Heart right ventricle (tissue), 16 donors: ENCODE measurements at regions not wholly inside any gene's neighbourhood (a gene's known extent, or its start where the extent isn't known, plus 50 kb on each side); places are given as distances from the start of the nearest gene placed in this dataset.

Experiments used
- ATAC-seq, 8 donors: fragments of 200-7000 bp; cut with Tn5 transposase; one replicate each; pipeline ENCODE4 v1.9.1; 2020; ENCODE audit warnings: mild to moderate bottlenecking in 8 of 8, moderate library complexity in 8 of 8, moderate number of reproducible peaks in 1 of 8
- DNase-seq, 2 donors: peaks; one replicate each; pipeline ENCODE4 v3.0.0-alpha.2; 2020
- H3K27ac ChIP-seq, 10 donors: fragments of 200-600 bp; sonication (generic) in 2 of 10; one replicate each; pipeline versions ENCODE4 v1.5.0 to v1.8.0; 2020 to 2022; ENCODE audit warnings: mild to moderate bottlenecking in 3 of 10
- H3K27me3 ChIP-seq, 7 donors: fragments of 200-600 bp; one replicate each; pipeline ENCODE4 v1.8.0; 2021 to 2022; ENCODE audit warnings: mild to moderate bottlenecking in 2 of 7
- H3K36me3 ChIP-seq, 9 donors: fragments of 200-600 bp; sonication (generic) in 1 of 9; one replicate each; pipeline versions ENCODE4 v1.5.0 to v1.8.0; 2020 to 2022; ENCODE audit warnings: mild to moderate bottlenecking in 2 of 9
- H3K4me1 ChIP-seq, 9 donors: fragments of 200-600 bp; sonication (generic) in 1 of 9; one replicate each; pipeline versions ENCODE4 v1.5.0 to v1.8.0; 2020 to 2022; ENCODE audit warnings: mild to moderate bottlenecking in 4 of 9
- H3K4me3 ChIP-seq, 10 donors: fragments of 200-600 bp; sonication (generic) in 2 of 10; one replicate each; pipeline versions ENCODE4 v1.5.0 to v1.8.0; 2020 to 2022; ENCODE audit warnings: mild to moderate bottlenecking in 7 of 10, moderate library complexity in 2 of 10
- H3K9me3 ChIP-seq, 11 donors: fragments of 200-600 bp in 10 of 11; sonication (generic) in 2 of 11; one replicate each; pipeline versions ENCODE4 v1.5.0 to v1.8.0; 2013 to 2022; ENCODE audit warnings: mild to moderate bottlenecking in 2 of 11, control low read depth in 1 of 11, moderate library complexity in 1 of 11
- CTCF ChIP-seq, 9 donors: fragments of 200-600 bp; sonication (generic) in 2 of 9; IDR thresholded peaks; one replicate each; pipeline versions ENCODE4 v1.5.0 to v1.8.0; 2021 to 2022; ENCODE audit warnings: antibody characterized with exemption in 9 of 9, mild to moderate bottlenecking in 5 of 9, moderate library complexity in 1 of 9
- WGBS, 2 donors: extraction: QIAGEN DNeasy Blood & Tissue Kit; methylation state at CpG; one replicate each; pipeline ENCODE4 v1.1.7; 2013; ENCODE audit warnings: inconsistent platforms in 1 of 2; 5-methylcytosine and 5-hydroxymethylcytosine counted together
- intact Hi-C, 10 donors: fragments of 100-400 bp; cut with DNase I; formaldehyde crosslinking; loops; one replicate each; pipeline versions ENCODE4 v1.11.1 to v1.14.2; 2022
- donor health status: Arrhythmogenic right ventricular cardiomyopathy.
- donor health status: ischemic (EF 13 %, LVEDD 7.1; RV severe dilation, severe dysfunction).
- donor health status: healthy with polysubstance abuse.
- donor health status: DM: no; HTN: yes; CAD: no.
- donor health status: DM: no; HTN: no; CAD: no.
- donor health status: ischemic (EF 25% LVEDD 6.9; RV normal size, moderate dysfunction).
- donor health status: ischemic (EF 25% LVEDD 5.7; RV mildly dilated, moderate dysfunction).
- donor health status: healthy.
- donor health status: DM: yes; HTN: yes; CAD: no.
- donor health status: Ischemic cardiomyopathy.
- donor health status: ischemic (EF 35%, LVEDD 5.7; RV mildly dilated, moderate dysfunction).
- donor health status: nonischemic (EF 11% LVEDD 7.7; RV severe dilation, severe dysfunction).
- donor health status: DM: yes; HTN: yes; CAD: no.
- donor health status: PGD.
- donor health status: ischemic (EF 29% LVEDD 5.4; RV normal size, mild dysfunction).
- donor health status: nonischemic (EF 23%, LVEDD 6.1; RV moderate dilation, normal function).

DNA sequence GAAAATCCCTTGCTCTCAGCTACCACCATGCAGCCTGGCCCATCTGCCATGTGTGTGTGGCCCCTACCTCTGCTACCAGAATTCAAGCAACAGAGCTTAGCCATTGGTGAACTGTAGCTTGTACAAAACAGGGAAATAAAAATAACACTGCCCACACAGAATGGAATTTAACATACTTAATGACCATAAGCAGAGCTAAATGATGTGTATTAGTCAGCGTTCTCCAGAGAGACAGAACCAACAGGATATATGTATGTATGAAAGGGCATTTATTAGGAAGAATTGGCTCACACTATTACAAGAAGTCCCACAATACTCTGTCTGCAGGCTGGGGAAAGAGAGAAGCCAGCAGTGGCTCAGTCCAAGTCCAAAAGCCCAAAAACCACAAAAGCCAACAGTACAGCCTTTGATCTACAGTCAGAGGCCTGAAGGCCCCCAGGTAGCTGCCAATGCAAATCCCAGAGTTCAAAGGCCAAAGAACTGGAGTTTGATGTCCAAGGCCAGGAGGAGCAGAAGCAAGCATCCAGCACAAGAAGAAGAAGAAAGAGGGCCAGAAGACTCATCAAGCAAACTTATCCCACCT, 318.8 kb downstream of the DNAH5 start:
- H3K4me1 ChIP-seq, result no peaks in the 10 kb centered on the region
- peaks cover 0 to 3% (median 0%) of the 10 kb centered on the region in 7 donors for H3K27me3 ChIP-seq
- intact Hi-C loops, result no loop called here
- H3K36me3 ChIP-seq, result no peaks in the 10 kb centered on the region
- no peak overlapping the region for H3K27ac ChIP-seq
- TF ChIP-seq CTCF (IDR thresholded peaks at IDR 0.05), result no peak
- peaks cover 0 to 5% (median 0%) of the 10 kb centered on the region in 11 donors for H3K9me3 ChIP-seq
- H3K4me3 ChIP-seq, result no peak overlapping the region
- DNase-seq, result no peak
- WGBS, 2 donors, result 88 to 89% methylated on average over 1 of the region's 1 CpG
- no peak for ATAC-seq

DNA sequence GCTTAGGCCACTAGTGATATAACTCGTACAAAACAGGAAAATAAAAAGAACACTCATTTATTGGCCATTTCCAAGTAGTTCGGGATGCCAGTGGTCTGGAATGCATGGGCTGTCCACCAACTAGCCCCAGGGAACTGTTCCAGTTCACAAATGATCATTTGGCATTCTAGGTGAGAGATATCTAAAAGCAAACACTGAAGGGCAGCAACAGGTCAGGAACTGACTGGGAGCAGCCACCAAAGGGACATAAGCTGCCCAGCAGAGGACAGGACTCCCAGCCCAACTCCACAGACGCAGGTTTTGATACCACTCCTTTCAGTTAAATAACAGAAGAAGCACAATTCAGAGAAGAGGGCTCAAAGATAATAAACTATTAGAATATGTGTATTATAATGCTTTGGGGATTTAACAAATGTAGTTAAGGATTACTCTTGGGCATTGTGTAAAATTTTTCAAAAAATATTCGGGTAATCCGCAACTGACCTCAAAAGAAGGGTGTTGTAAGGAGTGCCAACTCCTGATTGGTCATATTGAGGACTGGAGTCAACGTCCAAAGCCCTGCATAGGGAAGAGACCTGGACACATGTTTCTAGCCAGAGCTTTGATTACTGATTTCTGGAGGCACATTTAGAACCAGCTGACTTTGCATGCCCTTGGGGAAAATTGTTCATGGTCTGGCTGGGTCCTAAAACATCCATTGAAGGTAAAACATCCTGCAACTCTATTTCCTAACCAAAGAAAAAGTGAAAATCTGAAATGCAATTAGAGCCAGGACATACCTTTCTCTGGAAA, 320.0 kb downstream of the DNAH5 start:
- Histone ChIP-seq H3K27ac (no peak overlapping the region), H3K4me1 (no peaks in the 10 kb centered on the region), H3K36me3 (no peaks in the 10 kb centered on the region), H3K9me3 (peaks cover 0 to 5% (median 0%) of the 10 kb centered on the region in 11 donors), H3K27me3 (peaks cover 0 to 3% (median 0%) of the 10 kb centered on the region in 7 donors), H3K4me3 (no peak overlapping the region)
- TF ChIP-seq CTCF (IDR thresholded peaks at IDR 0.05), result no peak
- DNase-seq (no peak), ATAC-seq (no peak)
- WGBS, 2 donors, result 57% methylated on average over 6 of the region's 6 CpGs
- intact Hi-C loops, result no loop called here

DNA sequence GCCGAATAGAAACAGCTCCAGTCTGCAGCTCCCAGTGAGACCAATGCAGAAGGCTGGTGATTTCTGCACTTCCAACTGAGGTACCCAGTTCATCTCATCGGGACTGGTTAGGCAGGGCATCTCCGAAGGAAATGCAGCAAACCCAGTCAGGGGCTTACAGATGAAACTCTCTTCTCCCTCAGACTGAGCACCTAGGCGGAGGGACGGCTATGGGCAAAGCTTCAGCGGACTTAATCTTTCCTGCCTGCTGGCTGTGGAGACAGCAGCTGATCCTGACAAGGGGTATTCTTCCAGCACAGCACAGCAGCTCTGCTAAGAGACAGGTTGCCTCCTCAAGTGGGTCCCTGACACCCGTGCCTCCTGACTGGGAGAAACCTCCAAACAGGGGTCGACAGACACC, 330.9 kb downstream of the DNAH5 start:
- no peak for TF ChIP-seq CTCF (IDR thresholded peaks at IDR 0.05)
- Histone ChIP-seq H3K27me3 (no peaks in the 10 kb centered on the region), H3K27ac (no peak overlapping the region), H3K4me1 (no peaks in the 10 kb centered on the region), H3K9me3 (peaks cover 0 to 28% (median 9%) of the 10 kb centered on the region in 11 donors), H3K4me3 (no peak overlapping the region), H3K36me3 (no peaks in the 10 kb centered on the region)
- 77 to 78% methylated on average over 8 of the region's 8 CpGs for WGBS, 2 donors
- DNase-seq, result no peak
- intact Hi-C loops, result no loop called here
- no peak for ATAC-seq

DNA sequence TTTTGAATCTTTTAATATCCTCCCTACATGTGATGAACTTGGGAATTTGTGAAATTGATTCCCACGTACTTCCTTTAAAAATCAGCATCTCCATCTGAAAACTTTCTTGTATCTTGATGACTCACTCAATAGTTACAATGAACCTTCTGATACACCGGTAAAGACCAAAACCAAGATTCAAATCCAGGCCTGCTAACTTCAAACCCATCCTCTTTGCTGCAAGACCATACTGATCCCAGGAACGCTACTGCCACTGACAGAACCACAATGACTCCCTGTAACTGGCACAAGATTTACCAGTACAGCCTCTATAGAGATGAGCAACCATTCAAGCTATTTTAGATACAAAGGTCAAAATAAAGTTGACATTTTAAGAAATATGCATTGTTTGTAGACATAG, 332.9 kb downstream of the DNAH5 start:
- WGBS, 2 donors, result 79 to 83% methylated on average over 3 of the region's 3 CpGs
- H3K4me3 ChIP-seq, result no peak overlapping the region
- H3K4me1 ChIP-seq, result no peaks in the 10 kb centered on the region
- no peak for ATAC-seq
- no peaks in the 10 kb centered on the region for H3K27me3 ChIP-seq
- H3K36me3 ChIP-seq, result no peaks in the 10 kb centered on the region
- no peak for DNase-seq
- intact Hi-C loops, result no loop called here
- no peak for TF ChIP-seq CTCF (IDR thresholded peaks at IDR 0.05)
- peaks cover 0 to 18% (median 6%) of the 10 kb centered on the region in 11 donors for H3K9me3 ChIP-seq
- no peak overlapping the region for H3K27ac ChIP-seq
